Body of pancreas (tissue), 4 donors: ENCODE measurements at regions not wholly inside any gene's neighbourhood (a gene's known extent, or its start where the extent isn't known, plus 50 kb on each side); places are given as distances from the start of the nearest gene placed in this dataset.

ENCODE experiments used
- ATAC-seq: fragments of 150-250 bp; one replicate; pipeline ENCODE4 v1.9.1; 2016
- DNase-seq, 4 donors: peaks; one replicate each; pipeline ENCODE4 v3.0.0-alpha.2; 2019
- H3K27ac ChIP-seq, 4 donors: fragments of 200-600 bp; sonication (generic); 1 replicate in 3 of 4; 2 replicates in 1 of 4; pipeline versions ENCODE4 v1.5.1 to v1.6.1; 2016 to 2019; ENCODE audit warnings: mild to moderate bottlenecking in 1 of 4, mixed read lengths in 1 of 4, moderate library complexity in 1 of 4
- H3K27me3 ChIP-seq, 2 donors: fragments of 200-600 bp; sonication (generic); one replicate each; pipeline ENCODE4 v1.6.0; 2016; ENCODE audit warnings: mild to moderate bottlenecking in 1 of 2
- H3K36me3 ChIP-seq, 2 donors: fragments of 200-600 bp; sonication (generic); replicated peaks in 1 of 2; 2 replicates each; pipeline ENCODE4 v1.5.1; 2016; ENCODE audit warnings: low read depth in 2 of 2; ENCODE audit not compliant: insufficient read depth in 1 of 2
- H3K4me1 ChIP-seq: fragments of 200-600 bp; sonication (generic); one replicate; pipeline ENCODE4 v1.6.0; 2016
- H3K4me3 ChIP-seq, 2 donors: fragments of 200-600 bp; sonication (generic); 1 replicate in 1 of 2; 2 replicates in 1 of 2; pipeline ENCODE4 v1.5.1; 2016 to 2019
- H3K9me3 ChIP-seq, 3 donors: fragments of 200-600 bp; sonication (generic); 1 replicate in 2 of 3; 2 replicates in 1 of 3; pipeline ENCODE4 v1.5.1; 2016
- POLR2A ChIP-seq, 3 donors: fragments of 450-650 bp; IDR thresholded peaks; one replicate each; pipeline ENCODE4 v1.6.1; 2016; ENCODE audit warnings: antibody characterized with exemption in 3 of 3, mild to moderate bottlenecking in 2 of 3
- WGBS, 2 donors: methylation state at CpG; one replicate each; pipeline ENCODE4 v1.1.5; 2017; 5-methylcytosine and 5-hydroxymethylcytosine counted together
- intact Hi-C: fragments of 100-400 bp; cut with DNase I; formaldehyde crosslinking; loops from one replicate; pipeline ENCODE4 v1.15.1; 2023
- TF ChIP-seq, protein P1 (sequence below), 7 experiments: fragments of 450-650 bp in 4 of 7; fragments of 200-600 bp in 3 of 7; sonication (generic) in 3 of 7; IDR thresholded peaks; one replicate each; pipeline ENCODE4 v1.5.1; 2016 to 2019; ENCODE audit warnings: antibody characterized with exemption in 7 of 7

DNA sequence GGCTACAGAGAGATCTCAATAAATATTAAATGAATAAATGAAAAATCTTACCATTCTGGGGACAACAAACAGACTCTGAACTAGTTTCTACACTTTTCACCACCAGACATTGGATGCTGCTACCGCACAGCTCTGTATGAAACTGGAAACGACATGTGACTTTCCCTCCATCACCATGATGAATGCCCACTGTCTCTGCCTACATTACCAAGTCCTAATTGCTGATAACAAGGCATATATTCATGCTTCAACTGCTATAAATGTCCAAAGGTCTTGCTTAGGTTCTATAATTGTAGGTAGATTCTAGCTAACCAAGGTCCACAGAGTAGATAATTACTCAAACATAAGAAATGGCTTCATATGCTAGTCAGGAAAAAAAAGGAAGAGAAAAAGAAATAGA, 399.4 kb upstream of the ADGRL3 start:
- Histone ChIP-seq H3K27ac (no peak overlapping the region), H3K27me3 (no peaks in the 10 kb centered on the region), H3K36me3 (no peaks in the 10 kb centered on the region), H3K4me3 (no peak overlapping the region), H3K9me3 (no peaks in the 10 kb centered on the region), H3K4me1 (no peaks in the 10 kb centered on the region)
- intact Hi-C loops: no loop called here
- 60 to 69% methylated on average over 2 of the region's 2 CpGs for WGBS, 2 donors
- DNase-seq: no peak
- TF ChIP-seq, protein P1, sequence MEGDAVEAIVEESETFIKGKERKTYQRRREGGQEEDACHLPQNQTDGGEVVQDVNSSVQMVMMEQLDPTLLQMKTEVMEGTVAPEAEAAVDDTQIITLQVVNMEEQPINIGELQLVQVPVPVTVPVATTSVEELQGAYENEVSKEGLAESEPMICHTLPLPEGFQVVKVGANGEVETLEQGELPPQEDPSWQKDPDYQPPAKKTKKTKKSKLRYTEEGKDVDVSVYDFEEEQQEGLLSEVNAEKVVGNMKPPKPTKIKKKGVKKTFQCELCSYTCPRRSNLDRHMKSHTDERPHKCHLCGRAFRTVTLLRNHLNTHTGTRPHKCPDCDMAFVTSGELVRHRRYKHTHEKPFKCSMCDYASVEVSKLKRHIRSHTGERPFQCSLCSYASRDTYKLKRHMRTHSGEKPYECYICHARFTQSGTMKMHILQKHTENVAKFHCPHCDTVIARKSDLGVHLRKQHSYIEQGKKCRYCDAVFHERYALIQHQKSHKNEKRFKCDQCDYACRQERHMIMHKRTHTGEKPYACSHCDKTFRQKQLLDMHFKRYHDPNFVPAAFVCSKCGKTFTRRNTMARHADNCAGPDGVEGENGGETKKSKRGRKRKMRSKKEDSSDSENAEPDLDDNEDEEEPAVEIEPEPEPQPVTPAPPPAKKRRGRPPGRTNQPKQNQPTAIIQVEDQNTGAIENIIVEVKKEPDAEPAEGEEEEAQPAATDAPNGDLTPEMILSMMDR (IDR thresholded peaks at IDR 0.05): no peak
- TF ChIP-seq POLR2A (IDR thresholded peaks at IDR 0.05): no peak
- no peak for ATAC-seq

DNA sequence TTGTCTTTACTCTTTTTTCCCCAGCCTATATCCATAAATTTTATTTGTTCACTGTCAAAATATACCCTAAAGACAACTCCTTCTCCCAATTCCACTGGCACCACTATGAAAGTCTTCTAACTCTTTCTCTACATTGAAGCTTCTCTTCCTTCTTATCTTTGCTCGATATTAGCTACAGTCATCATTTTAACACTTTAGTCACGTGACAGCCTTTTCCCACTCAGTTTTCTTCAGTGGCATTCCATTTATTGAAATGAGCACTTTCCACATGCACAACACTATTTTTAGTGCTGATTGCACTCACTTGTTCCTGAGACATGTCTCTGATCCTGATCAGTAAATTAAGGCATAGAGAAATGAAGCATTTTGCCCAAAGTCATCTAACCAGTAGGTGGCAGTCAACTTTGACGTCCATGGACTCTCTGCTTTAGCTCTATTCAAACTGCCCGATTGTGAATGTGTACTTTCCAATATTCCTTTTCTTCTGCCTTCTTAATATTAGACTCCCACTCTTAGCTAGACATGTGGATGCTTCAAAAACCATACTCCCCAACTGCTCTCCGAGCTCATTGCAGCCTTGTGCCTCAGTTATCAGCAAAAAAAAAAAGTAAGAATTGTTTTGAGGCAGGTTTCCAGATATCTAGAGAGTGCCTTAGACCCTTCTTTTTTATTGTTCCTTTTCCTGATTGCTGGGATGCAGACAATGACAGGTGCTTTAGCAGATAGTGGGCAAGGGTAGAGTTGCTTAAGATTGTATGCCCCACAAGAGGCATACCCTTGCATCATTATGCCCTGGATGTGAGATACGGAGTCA, 394.4 kb upstream of the ADGRL3 start:
- intact Hi-C loops: no loop called here
- ATAC-seq (no peak), DNase-seq (no peak)
- Histone ChIP-seq H3K9me3 (no peaks in the 10 kb centered on the region), H3K27me3 (no peaks in the 10 kb centered on the region), H3K36me3 (no peaks in the 10 kb centered on the region), H3K27ac (no peak overlapping the region), H3K4me3 (no peak overlapping the region), H3K4me1 (no peaks in the 10 kb centered on the region)
- WGBS, 2 donors: 22 to 29% methylated on average over 6 of the region's 6 CpGs
- TF ChIP-seq POLR2A (IDR thresholded peaks at IDR 0.05): no peak
- TF ChIP-seq, protein P1 (IDR thresholded peaks at IDR 0.05): peak in 6 of 7 experiments; percentile 17 to 40 (median 31)

DNA sequence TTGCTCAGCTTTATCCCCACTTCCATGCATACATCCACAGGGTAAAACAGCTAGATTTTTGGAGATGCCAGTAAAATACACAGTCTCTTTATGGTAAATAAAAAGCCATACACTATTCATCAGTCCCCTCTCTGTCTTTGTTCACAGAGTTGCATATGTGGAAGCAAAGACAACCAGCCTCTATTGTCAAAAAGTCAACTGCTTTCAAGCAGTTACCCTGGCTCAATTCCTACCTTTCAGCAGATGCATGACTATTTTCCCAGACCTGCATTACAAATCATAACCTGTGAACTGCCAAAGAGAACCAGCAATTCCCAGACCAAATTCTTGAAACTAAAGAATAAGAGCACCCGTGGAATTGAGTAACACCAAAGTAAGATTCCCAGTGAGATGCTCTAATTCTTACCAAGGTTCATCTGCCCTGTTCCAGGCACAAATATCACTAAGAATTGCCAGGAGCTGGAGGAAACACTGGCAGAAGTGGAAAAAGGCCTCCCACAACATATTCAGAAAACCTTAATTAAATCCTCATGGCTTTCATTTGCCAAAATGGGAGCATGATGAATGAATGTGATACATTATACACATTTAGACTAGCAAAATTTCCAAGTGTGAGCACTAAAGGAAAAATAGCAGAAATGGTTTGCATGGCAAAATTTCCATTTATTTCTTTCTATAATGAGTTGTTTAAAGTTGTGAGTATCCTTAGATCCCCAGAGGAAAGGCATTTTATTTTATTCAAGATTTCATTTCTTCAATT, 391.2 kb upstream of the ADGRL3 start:
- H3K27me3 ChIP-seq: no peaks in the 10 kb centered on the region
- DNase-seq (no peak), ATAC-seq (no peak)
- TF ChIP-seq, protein P1 (IDR thresholded peaks at IDR 0.05): no peak
- TF ChIP-seq POLR2A (IDR thresholded peaks at IDR 0.05): no peak
- no peak overlapping the region for H3K4me3 ChIP-seq
- H3K27ac ChIP-seq: no peak overlapping the region
- WGBS, 2 donors: 50 to 53% methylated on average over 1 of the region's 1 CpG
- H3K36me3 ChIP-seq: no peaks in the 10 kb centered on the region
- intact Hi-C loops: no loop called here
- no peaks in the 10 kb centered on the region for H3K4me1 ChIP-seq
- no peaks in the 10 kb centered on the region for H3K9me3 ChIP-seq

DNA sequence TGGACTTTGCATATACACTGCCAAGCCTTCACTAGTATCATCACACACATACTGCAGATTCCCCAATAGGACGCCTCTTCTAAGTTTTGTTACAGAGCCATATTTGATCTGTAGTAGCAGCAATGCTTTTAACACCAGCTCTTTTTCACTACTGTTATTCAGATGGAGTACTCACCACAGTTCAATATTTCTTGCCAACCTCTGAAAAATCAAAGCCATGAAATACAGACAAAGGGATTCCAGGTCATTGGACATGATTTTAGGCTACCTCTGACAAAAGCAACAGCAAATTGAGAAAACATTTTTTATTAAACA, 390.7 kb upstream of the ADGRL3 start:
- intact Hi-C loops: no loop called here
- no peak for ATAC-seq
- Histone ChIP-seq H3K27me3 (no peaks in the 10 kb centered on the region), H3K4me1 (no peaks in the 10 kb centered on the region), H3K27ac (no peak overlapping the region), H3K4me3 (no peak overlapping the region), H3K9me3 (no peaks in the 10 kb centered on the region), H3K36me3 (no peaks in the 10 kb centered on the region)
- no peak for DNase-seq
- 43 to 56% methylated on average over 1 of the region's 1 CpG for WGBS, 2 donors
- TF ChIP-seq, protein P1 (IDR thresholded peaks at IDR 0.05): no peak
- no peak for TF ChIP-seq POLR2A (IDR thresholded peaks at IDR 0.05)
